HG02973 (cell line): ENCODE measurements at regions not wholly inside any gene's neighbourhood (a gene's known extent, or its start where the extent isn't known, plus 50 kb on each side); places are given as distances from the start of the nearest gene placed in this dataset.

Source experiments
- ATAC-seq: cut with Tn5 transposase; IDR thresholded peaks from one replicate; pipeline ENCODE4 v1.9.1; 2021; ENCODE audit warnings: moderate library complexity; ENCODE audit not compliant: unreplicated experiment

DNA sequence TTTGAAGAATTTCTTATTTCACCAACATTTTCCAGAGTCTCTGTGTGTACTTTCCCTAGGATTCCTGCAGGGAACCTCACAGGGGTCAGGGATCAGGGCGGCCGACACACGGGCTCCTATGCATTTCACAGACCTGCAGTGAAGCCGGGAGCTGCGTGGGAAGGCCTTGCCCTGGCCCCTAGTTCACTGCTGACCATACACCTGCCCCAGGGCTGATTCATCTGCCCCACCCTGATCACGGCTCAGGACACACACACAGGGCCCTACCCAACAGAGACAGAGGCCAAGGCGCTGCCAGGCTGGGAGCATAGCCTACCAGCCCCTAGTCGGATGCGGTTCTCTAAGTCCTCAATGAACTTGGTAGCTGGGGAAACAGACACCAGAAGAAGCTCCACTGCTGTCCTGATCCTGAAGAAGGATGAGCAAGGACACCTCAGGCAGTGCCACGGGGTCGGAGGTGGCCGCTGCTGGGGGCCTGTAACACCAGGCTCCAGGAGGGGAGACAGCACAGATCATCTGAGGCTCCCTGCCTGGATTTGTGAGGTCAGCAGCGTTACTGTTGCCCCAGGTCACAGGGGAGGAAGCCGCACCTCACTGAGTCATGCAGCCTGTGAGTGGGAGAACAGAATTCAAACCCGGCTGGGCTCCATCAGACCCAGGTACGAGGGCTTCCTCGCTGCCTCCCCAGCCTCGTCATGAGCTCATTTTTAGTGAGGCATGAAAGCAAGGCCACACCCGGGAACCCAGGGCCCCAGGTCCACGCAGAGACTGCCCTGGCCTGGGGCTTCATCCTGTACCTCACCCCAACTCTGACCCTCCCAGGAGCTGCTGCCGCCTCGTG, 278.8 kb upstream of the PPP2R2D start:
- no peak for ATAC-seq

DNA sequence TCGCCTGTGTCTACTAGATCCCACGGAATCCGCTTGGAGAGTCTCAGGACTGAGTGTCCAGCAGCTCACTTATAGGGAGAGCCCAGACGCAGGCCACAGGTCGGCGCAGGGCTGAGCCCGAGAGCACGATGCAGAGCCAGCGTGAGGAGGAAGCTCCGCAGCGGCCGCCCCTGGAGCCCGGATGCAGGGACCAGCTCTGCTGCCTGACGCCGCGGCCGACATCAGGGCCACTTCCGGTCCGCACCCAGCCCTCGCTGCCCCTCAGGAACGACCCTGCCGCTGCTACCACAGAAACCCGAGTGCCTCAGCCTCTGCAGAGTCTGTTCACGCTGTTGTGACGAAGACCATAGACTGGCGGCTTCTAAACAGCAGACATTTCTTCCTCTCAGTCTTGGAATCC, 275.8 kb upstream of the PPP2R2D start:
- no peak for ATAC-seq

DNA sequence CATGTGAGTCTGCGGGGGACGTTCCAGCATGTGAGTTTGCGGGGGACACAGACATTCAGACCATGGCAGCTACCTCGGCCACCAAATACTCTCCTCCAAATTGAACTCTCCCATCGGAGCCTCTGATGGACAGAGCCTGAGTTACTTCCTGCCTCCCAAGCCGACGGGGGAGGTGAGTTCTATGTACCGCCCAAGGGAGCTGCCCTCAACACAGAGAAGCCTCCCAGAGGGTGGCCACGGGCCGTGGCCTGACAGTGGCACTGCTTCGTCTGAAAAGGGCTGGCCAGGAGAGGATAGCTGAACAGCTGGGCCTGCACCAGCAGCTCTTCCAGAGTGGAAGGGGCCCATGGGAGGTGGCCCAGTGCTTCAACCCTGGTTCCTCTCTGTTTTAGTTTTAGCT, 274.5 kb upstream of the PPP2R2D start:
- no peak for ATAC-seq

GRCh38 chr10:131629026-131629770, 271.6 kb upstream of the PPP2R2D start:
- no peak for ATAC-seq

GRCh38 chr10:131630772-131631258, 270.0 kb upstream of the PPP2R2D start:
- ATAC-seq: no peak

DNA sequence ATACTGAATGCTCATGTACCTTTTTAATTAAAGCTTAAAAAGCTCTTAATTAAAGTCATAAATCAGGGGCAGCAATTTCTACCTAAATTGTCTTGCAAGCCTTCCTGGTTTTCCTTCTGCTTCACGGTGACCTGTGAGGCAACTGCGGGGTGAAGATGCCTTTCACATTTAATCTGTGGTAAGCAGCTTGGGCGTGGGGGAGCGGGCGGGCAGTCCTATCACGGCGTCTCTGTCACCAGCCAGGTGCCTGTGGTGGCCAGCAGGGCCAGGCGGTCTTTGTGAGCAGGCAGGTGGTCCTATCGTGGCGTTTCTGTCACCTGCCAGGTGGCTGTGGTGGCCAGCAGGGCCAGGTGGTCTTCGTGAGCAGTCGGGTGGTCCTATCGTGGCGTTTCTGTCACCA, 269.2 kb upstream of the PPP2R2D start:
- ATAC-seq: no peak

- ATAC-seq: no peak
Observed at GRCh38 chr10:131635564-131636015, 265.2 kb upstream of the PPP2R2D start.

DNA sequence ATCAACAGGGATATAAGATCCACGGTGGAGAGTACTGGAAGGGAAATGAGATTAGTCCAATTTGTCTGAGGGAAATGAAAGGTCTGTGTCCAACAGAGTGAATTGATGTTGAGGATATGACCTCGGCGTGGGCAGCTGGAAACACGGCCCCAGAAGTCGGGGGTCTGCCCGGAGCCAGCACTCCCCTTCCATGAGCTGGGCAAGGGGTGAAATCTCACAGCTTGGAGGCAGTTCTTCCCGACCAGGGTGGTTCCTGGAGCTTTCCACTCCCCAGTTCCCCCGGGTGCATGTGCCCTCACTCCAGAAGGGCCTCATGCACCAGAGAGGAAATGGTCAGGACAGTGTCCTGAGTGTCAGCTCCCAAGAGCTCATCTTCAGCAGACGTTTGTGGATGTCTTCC, 264.7 kb upstream of the PPP2R2D start:
- no peak for ATAC-seq

DNA sequence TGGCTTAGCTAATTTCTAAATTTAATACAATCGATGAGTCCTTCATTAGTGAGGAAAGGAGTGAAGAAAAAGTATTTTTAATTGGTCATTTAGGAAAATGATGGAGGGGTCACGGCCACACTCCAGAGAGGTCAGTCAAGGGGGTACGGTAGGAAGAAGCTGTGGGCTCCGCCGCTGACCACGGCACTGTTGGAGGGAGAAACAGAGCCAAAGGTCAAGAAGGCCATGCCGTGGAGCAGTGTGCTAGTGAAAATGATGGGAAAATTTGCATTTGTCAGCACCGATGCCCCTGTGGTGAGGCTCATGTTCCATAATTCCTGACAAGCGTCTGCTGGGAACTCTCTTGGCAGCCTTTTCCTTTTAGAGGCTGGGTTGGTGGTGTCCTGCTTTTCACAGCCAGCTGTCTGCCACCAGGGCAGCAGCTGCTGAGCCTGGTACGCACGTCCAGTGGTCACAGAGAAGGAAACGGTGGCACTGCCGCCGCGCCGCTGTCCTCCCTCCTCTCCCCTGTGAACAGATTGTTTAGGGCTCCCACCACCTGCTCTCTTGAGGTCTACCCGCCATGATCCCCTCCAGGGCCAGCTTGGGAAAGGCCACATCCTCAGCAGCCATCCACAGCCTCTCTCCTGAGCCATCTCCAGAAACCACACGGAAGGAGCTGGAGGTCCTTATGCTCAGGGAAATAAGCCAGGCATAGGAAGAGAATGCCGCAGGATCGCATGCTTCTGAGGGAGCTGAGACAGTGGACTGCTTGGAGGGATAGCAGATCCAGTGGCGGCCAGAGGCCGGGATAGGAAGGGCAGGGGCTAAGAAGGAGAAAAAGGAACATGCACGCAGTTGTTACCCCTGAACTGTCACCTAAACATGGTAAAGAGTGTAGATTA, 263.7 kb upstream of the PPP2R2D start:
- no peak for ATAC-seq

DNA sequence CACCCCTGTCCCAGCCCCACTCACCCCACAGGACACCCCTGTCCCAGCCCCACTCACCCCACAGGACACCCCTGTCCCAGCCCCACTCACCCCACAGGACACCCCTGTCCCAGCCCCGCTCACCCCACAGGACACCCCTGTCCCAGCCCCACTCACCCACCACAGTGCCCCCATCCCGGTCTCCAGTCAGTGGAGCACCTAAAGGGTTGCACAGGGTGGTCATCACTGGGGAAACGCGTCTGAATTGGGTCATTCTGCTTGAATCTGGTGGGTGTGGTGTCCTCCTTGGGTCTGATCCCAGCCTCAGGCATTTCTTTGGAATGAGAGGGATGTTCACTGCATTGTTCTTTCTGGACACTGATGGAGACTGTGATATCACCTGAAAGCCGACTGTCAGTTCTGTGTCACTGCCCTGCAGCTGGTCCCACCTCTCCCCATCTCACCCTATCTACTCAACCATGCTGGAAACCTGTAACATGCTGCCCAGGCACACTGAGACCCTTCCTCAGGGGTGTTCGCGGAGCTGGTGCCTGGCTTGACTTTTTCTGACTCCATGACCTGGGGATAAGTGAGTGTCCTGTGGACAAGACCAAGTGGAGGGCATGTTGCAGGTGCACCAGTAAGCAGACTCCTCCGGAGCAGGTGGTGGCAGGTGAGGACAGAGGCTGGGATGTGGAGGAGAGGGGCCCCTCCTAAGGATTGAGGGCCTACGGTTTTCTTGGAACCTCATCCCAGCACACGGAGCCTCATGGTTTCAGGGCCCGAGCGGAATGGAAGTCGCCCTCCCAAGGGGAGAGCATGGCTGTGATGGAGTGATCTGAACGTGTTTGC, 262.5 kb upstream of the PPP2R2D start:
- ATAC-seq: no peak

DNA sequence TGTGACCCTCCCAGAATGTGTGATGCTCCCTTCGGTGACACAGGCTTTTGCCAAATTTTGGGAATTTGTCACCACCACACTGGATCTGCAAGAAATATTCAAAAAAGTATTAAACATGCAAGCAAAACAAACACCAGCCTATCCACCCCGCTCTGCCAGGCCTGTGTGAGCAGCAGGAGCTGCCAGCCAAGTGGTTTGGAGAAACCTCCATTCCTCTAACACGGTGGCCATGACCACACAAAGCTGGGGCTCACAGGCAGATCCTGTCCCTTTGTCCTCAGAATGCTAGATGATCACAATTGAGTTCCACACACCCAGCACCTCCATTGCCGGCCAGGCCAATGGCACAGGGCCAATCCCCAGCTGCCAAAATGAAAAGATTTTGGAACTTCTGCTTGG, 261.9 kb upstream of the PPP2R2D start:
- ATAC-seq: no peak

DNA sequence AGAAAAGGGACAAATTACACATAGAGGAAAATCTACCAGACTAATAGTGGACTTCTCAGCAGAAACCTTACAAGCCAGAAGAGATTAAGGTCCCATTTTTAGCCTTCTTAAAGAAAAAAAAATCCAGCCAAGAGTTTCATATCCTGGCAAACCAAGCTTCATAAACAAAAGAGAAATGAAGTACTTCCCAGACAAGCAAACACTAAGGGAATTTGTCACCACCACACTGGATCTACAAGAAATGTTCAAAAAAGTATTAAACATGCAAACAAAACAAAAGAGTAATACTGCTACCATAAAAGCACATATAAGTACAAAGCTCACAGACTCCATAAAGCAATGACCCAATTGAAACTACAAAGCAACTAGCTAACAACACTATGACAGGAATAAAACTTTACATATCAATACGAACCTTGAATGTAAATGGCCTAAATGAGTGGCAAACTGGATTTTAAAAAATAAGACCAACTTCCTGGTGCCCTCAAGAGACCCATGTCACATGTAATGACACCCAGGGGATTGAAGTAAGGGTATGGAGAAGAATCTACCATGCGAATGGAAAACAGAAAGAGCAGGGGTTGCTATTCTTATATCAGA, 260.7 kb upstream of the PPP2R2D start:
- no peak for ATAC-seq

- ATAC-seq: peak; percentile 98
Observed at GRCh38 chr10:131641231-131641630, 259.6 kb upstream of the PPP2R2D start.

GRCh38 chr10:131641898-131642297, 258.9 kb upstream of the PPP2R2D start:
- no peak for ATAC-seq

- no peak for ATAC-seq
Observed at GRCh38 chr10:131642966-131643365, 257.8 kb upstream of the PPP2R2D start.

GRCh38 chr10:131644289-131644688, 256.5 kb upstream of the PPP2R2D start:
- ATAC-seq: no peak

- ATAC-seq: no peak
Observed at GRCh38 chr10:131644864-131645658, 255.7 kb upstream of the PPP2R2D start.

DNA sequence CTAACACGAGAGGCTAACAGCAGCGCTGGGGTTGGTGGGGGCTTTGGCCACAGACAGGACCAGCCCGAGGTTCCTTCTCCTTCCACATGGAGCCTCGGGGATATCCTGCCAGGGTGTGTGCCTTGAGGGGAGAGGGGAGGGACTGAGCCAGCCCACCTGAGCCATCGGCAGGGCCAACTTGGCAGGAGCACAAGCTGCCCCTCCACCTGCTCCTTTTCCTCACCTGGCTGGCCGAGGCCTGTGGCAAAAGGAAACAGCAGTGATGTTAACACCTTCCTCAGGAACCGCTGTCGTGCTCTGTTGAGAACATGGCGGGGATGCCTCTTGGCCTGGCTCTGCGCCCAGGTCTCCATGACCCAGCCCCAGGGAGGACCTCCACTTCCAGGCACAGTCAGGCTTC, 255.1 kb upstream of the PPP2R2D start:
- no peak for ATAC-seq
